Spleen (tissue), 11 donors: ENCODE measurements at regions not wholly inside any gene's neighbourhood (a gene's known extent, or its start where the extent isn't known, plus 50 kb on each side); places are given as distances from the start of the nearest gene placed in this dataset.
"Not testable (repeated sequence)": the region's sequence is repeated elsewhere in the genome, so short reads cannot be mapped to it uniquely, and the experiment has no call there.

Source experiments
- DNase-seq: peaks from one replicate; pipeline ENCODE4 v3.0.0-alpha.2; 2020
- H3K27ac ChIP-seq, 8 donors: fragments of 200-600 bp; sonication (generic) in 7 of 8; 1 replicate in 4 of 8; 2 replicates in 4 of 8; pipeline versions ENCODE4 v1.5.0 to v1.8.0; 2016 to 2021; ENCODE audit warnings: inconsistent platforms in 4 of 8, mild to moderate bottlenecking in 4 of 8, moderate library complexity in 1 of 8
- H3K27me3 ChIP-seq, 7 donors: fragments of 200-600 bp; sonication (generic) in 6 of 7; replicated peaks in 1 of 7; 1 replicate in 4 of 7; 2 replicates in 3 of 7; pipeline versions ENCODE4 v1.5.0 to v1.8.0; 2016 to 2021; ENCODE audit warnings: inconsistent platforms in 3 of 7, mild to moderate bottlenecking in 1 of 7
- H3K36me3 ChIP-seq, 6 donors: fragments of 200-600 bp; sonication (generic) in 5 of 6; 1 replicate in 4 of 6; 2 replicates in 2 of 6; pipeline versions ENCODE4 v1.5.0 to v1.8.0; 2016 to 2021; ENCODE audit warnings: inconsistent platforms in 2 of 6
- H3K4me1 ChIP-seq, 6 donors: fragments of 200-600 bp; sonication (generic) in 5 of 6; 1 replicate in 3 of 6; 2 replicates in 3 of 6; pipeline versions ENCODE4 v1.5.0 to v1.8.0; 2016 to 2021; ENCODE audit warnings: inconsistent platforms in 3 of 6
- H3K4me3 ChIP-seq, 8 donors: fragments of 200-600 bp; sonication (generic) in 7 of 8; 1 replicate in 4 of 8; 2 replicates in 4 of 8; pipeline versions ENCODE4 v1.5.0 to v1.8.0; 2016 to 2021; ENCODE audit warnings: inconsistent platforms in 4 of 8, mild to moderate bottlenecking in 4 of 8, moderate library complexity in 2 of 8
- H3K9me3 ChIP-seq, 8 donors: fragments of 200-600 bp; sonication (generic) in 7 of 8; 1 replicate in 4 of 8; 2 replicates in 4 of 8; pipeline versions ENCODE4 v1.5.0 to v1.8.0; 2016 to 2021; ENCODE audit warnings: inconsistent platforms in 4 of 8
- POLR2A ChIP-seq, 3 donors: fragments of 450-650 bp; IDR thresholded peaks; one replicate each; pipeline ENCODE4 v1.5.1; 2017; ENCODE audit warnings: antibody characterized with exemption in 3 of 3, mild to moderate bottlenecking in 1 of 3
- POLR2AphosphoS5 ChIP-seq, 3 donors: sonication (generic); formaldehyde crosslinking; IDR thresholded peaks; one replicate each; pipeline ENCODE4 v1.5.1; 2017; ENCODE audit warnings: antibody characterized with exemption in 3 of 3
- WGBS, 5 donors: extraction: QIAGEN DNeasy Blood & Tissue Kit in 3 of 5; methylation state at CpG; one replicate each; pipeline versions ENCODE4 v1.1.5 to v1.1.7; 2013 to 2018; 5-methylcytosine and 5-hydroxymethylcytosine counted together
- intact Hi-C: fragments of 100-400 bp; cut with DNase I; formaldehyde crosslinking; loops from one replicate; pipeline ENCODE4 v1.15.0; 2023; ENCODE audit warnings: low total_unique reads
- TF ChIP-seq, protein P1 (sequence below), 11 experiments: fragments of 200-600 bp in 7 of 11; fragments of 450-650 bp in 4 of 11; sonication (generic) in 4 of 11; IDR thresholded peaks in 8 of 11; conservative IDR thresholded peaks in 3 of 11; 1 replicate in 7 of 11; 2 replicates in 4 of 11; pipeline versions ENCODE4 v1.4.0 to v1.8.0; 2016 to 2021; ENCODE audit warnings: antibody characterized with exemption in 11 of 11, inconsistent platforms in 4 of 11, mild to moderate bottlenecking in 1 of 11
- donor health status: healthy with polysubstance abuse.
- donor health status: DM: no; HTN: no; CAD: no; lungs with moderate emphysema.
- donor health status: DM: no; HTN: no; CAD: no.
- donor health status: Bipolar disorder and iron deficiency.
- donor health status: healthy.
- donor health status: DM: no; HTN: no; CAD: no.
- donor health status: DM: yes; HTN: yes; CAD: no.

DNA sequence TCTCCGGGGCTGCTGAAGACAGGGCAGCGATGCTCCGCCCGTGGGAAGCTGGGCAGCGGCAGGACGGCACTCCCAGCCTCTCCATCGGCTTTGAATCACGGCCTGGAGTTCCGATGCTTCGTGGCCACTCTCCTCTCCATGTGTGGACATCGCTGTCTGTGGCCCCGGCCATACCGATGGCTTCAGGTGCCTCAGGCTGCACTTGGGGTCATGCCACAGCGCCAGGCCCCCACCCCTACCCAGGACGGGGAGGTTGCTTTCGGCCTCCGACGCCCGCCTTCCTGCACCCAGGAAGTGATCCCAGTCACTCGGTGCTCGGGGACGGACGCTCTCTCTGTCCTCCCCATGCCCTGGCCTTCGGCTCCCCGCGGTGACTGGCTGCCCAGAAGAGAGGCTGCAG, 180.7 kb downstream of the BANP start:
- DNase-seq: no peak
- intact Hi-C loops: no loop called here
- no peaks in the 10 kb centered on the region for H3K36me3 ChIP-seq
- H3K27me3 ChIP-seq: peaks cover 0 to 14% (median 0%) of the 10 kb centered on the region in 7 donors
- no peak overlapping the region for H3K4me3 ChIP-seq
- no peaks in the 10 kb centered on the region for H3K4me1 ChIP-seq
- TF ChIP-seq, protein P1, sequence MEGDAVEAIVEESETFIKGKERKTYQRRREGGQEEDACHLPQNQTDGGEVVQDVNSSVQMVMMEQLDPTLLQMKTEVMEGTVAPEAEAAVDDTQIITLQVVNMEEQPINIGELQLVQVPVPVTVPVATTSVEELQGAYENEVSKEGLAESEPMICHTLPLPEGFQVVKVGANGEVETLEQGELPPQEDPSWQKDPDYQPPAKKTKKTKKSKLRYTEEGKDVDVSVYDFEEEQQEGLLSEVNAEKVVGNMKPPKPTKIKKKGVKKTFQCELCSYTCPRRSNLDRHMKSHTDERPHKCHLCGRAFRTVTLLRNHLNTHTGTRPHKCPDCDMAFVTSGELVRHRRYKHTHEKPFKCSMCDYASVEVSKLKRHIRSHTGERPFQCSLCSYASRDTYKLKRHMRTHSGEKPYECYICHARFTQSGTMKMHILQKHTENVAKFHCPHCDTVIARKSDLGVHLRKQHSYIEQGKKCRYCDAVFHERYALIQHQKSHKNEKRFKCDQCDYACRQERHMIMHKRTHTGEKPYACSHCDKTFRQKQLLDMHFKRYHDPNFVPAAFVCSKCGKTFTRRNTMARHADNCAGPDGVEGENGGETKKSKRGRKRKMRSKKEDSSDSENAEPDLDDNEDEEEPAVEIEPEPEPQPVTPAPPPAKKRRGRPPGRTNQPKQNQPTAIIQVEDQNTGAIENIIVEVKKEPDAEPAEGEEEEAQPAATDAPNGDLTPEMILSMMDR (IDR thresholded peaks at IDR 0.05 in 8 of 11, conservative IDR thresholded peaks at IDR 0.05 in 3 of 11): no peak
- no peak for TF ChIP-seq POLR2A (IDR thresholded peaks at IDR 0.05)
- no peak for TF ChIP-seq POLR2AphosphoS5 (IDR thresholded peaks at IDR 0.05)
- no peak overlapping the region for H3K27ac ChIP-seq
- no peaks in the 10 kb centered on the region for H3K9me3 ChIP-seq
- whole genome bisulfite sequencing, 5 donors: 91 to 94% (median 92%) methylated on average over 22 to 26 of the region's 26 CpGs

DNA sequence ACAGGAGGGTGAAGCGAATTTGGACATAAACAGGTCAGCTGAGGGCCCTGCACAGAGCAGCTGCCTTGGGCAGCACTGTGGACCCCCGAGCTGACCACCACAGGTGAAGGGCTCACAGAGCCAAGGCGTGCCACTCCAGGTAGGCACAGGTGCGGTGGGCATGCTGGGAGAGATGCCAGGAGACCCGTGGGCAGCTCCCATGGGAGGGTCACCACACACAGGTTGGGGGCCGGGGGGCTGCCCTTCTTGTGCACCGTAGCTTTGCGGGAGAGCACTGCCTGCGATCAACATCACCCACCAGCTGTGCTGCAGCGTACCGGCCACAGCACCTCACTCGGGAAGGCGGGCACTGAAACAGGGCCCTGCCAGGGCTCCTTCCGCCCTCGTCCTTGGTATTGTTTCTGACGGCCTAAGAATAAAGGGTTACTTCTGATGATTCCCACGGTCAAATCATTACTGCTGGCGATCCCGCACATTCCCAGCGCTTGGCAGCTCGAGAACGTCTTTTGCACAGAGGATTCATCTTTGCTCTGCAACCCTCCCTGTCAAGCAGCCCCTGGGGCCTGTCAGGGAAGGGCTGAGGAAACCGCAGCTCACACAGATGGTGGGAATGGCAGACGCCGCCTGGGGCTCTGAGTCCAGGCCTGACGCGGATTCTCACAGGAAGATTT, 181.7 kb downstream of the BANP start:
- H3K27me3 ChIP-seq: peaks cover 0 to 14% (median 0%) of the 10 kb centered on the region in 7 donors
- 88 to 94% (median 90%) methylated on average over 21 to 27 of the region's 27 CpGs for WGBS, 5 donors
- H3K27ac ChIP-seq: no peak overlapping the region
- no peak overlapping the region for H3K4me3 ChIP-seq
- H3K9me3 ChIP-seq: peaks cover 0 to 1% (median 0%) of the 10 kb centered on the region in 8 donors
- no peaks in the 10 kb centered on the region for H3K36me3 ChIP-seq
- TF ChIP-seq, protein P1 (IDR thresholded peaks at IDR 0.05 in 8 of 11, conservative IDR thresholded peaks at IDR 0.05 in 3 of 11): no peak
- TF ChIP-seq POLR2AphosphoS5 (IDR thresholded peaks at IDR 0.05): no peak
- no peak for TF ChIP-seq POLR2A (IDR thresholded peaks at IDR 0.05)
- DNase-seq: no peak
- no peaks in the 10 kb centered on the region for H3K4me1 ChIP-seq
- intact Hi-C loops: no loop called here

DNA sequence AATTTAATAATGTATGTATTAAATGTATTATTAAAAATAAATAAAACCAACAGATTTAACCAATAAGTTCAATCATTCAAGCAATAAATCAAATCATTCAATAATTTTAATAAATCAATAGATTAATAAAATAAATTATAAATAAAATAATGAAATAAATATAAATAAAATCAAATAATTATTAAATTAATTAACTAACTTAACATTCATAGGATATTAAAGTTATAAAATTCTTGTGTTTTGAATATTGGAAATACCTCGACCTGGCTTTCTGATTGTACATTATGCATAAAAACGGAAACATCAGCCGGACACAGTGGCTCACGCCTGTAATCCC, 182.2 kb downstream of the BANP start:
- Histone ChIP-seq H3K27me3 (peaks cover 0 to 14% (median 0%) of the 10 kb centered on the region in 7 donors), H3K4me1 (no peaks in the 10 kb centered on the region), H3K36me3 (no peaks in the 10 kb centered on the region), H3K9me3 (peaks cover 0 to 6% (median 4%) of the 10 kb centered on the region in 8 donors), H3K4me3 (no peak overlapping the region), H3K27ac (no peak overlapping the region)
- TF ChIP-seq, protein P1 (IDR thresholded peaks at IDR 0.05 in 8 of 11, conservative IDR thresholded peaks at IDR 0.05 in 3 of 11): no peak
- no peak for TF ChIP-seq POLR2AphosphoS5 (IDR thresholded peaks at IDR 0.05)
- TF ChIP-seq POLR2A (IDR thresholded peaks at IDR 0.05): no peak
- 88 to 93% (median 90%) methylated on average over 4 of the region's 4 CpGs for WGBS, 5 donors
- DNase-seq: no peak
- intact Hi-C loops: no loop called here

DNA sequence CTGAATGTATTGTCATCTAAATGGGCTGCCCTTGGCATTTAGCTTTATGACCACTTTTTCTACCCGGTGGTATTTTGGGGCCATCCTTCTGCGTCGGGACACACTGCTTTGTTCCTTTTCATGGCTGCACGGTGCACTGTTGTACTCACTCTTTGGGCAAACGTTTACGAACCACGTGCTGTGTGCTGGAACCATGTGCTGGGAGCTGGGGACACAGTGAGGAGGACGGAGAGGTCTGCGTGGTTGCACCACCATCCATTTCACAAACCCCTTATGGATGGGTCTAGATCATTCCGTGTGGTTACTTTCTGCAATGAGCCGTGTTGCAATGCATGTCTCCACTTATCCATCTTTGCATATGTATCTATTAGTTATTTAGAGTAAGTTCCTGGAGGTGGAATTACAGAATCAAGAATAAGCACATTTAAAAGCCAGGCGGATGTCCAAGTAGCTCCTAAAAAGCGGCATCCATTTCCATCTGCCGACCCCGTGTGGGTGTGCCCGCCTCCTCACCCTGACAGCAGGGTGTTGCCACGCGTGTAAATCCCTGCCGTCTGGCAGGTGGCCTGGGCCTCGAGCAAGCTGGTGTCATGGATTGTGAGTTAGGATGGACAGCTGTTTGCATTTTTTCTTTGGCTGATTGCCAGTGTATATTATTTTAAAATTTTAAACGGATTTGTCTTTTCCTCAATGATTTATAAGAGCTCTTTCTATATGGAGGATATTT, 183.1 kb downstream of the BANP start:
- DNase-seq, intact Hi-C loops, H3K27ac ChIP-seq, H3K4me3 ChIP-seq, H3K36me3 ChIP-seq, H3K4me1 ChIP-seq: not testable (repeated sequence)
- WGBS, 5 donors: 78 to 87% (median 83%) methylated on average over 21 of the region's 21 CpGs
- peaks cover 0 to 15% (median 12%) of the 10 kb centered on the region in 8 donors for H3K9me3 ChIP-seq
- peaks cover 0 to 14% (median 0%) of the 10 kb centered on the region in 7 donors for H3K27me3 ChIP-seq

DNA sequence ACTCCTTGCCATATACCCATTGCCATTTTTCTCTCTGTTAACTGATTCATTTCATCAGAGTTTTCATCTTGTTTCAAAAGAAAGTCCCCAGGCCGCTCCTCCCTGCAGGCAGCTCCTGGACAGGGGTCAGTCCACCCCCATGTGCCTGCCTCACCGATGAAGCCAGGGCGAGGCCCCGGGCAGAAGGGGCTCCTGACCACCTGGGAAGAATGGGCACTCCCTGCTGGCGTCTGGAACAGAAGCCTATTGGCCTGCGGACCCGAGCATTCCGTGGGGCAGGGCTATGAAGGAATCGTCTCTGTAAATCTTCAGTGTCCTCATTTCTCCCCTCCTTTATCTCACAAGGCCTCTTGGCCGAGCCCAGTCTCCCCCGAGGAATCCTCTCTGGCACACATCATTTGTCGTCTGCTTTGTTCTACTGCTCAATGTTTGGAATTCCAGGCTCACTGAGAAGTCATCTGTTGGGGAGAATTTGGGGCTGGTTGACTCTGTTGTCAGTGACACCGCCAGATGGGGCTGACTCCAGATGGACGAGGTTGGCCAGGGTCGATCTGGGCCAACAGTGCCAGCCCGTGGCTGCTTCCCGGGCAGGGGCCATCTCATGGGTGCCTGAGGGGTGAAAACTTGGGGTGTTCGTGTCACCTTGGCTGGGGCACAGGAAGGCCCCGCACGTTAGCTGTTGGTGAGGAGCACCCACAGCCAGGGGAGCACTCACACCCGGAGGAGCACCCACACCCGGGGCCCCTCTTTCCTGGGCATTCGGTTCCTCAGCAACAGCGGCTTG, 183.9 kb downstream of the BANP start:
- H3K4me1 ChIP-seq, H3K27ac ChIP-seq, DNase-seq, H3K4me3 ChIP-seq, H3K36me3 ChIP-seq, intact Hi-C loops: not testable (repeated sequence)
- Histone ChIP-seq H3K9me3 (peaks cover 0 to 19% (median 17%) of the 10 kb centered on the region in 8 donors), H3K27me3 (peaks cover 0 to 14% (median 0%) of the 10 kb centered on the region in 7 donors)
- 74 to 81% (median 78%) methylated on average over 21 to 24 of the region's 24 CpGs for WGBS, 5 donors

DNA sequence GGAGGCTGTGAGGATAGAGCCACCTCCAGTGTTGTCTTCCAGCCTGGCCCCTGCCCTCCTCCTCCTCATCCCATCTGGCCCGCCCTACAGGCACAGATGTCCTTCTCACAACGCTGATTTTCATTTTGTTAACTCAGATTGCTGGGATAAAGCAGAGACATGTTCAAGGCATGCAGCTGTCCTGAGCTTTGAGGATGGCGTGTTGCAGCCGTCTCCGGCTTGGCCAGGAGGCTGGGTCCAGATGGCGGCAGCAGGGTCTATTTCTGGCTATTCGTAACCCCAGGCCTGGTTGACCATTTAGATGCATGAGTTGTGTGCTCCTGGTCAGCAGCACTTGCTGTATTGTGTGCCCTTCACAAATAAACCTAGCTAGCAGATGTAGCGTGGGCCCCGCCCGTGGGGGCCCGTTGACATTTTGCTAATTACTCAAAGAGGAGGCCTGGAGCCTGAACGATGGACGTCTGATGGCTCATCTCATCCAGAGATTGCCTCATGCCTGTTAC, 185.0 kb downstream of the BANP start:
- Histone ChIP-seq H3K27me3 (peaks cover 0 to 14% (median 0%) of the 10 kb centered on the region in 7 donors), H3K9me3 (peaks cover 0 to 19% (median 17%) of the 10 kb centered on the region in 8 donors)
- DNase-seq, H3K27ac ChIP-seq, H3K36me3 ChIP-seq, H3K4me3 ChIP-seq, H3K4me1 ChIP-seq, intact Hi-C loops: not testable (repeated sequence)
- 85 to 97% (median 91%) methylated on average over 10 to 13 of the region's 13 CpGs for WGBS, 5 donors

DNA sequence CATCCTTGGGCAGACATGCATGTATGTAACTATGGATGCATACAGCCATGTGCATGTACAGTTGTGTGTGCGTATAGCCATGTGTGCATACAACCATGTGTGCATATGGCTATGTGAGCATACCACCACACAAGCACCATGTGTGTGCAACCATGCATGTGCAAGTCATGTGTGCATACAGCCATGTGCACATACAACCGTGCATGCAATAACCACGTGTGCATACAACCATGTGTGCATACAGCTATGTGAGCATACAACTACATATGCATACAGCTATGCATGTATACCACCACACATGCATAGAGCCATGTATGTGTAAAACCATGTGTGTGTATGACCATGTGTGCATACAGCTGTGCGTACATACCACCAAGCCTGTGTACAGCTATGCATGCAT, 185.7 kb downstream of the BANP start:
- peaks cover 0 to 19% (median 17%) of the 10 kb centered on the region in 8 donors for H3K9me3 ChIP-seq
- H3K4me3 ChIP-seq, H3K27ac ChIP-seq, H3K4me1 ChIP-seq, DNase-seq, H3K27me3 ChIP-seq, intact Hi-C loops, H3K36me3 ChIP-seq: not testable (repeated sequence)
- WGBS, 5 donors: 87 to 97% (median 97%) methylated on average over 3 to 4 of the region's 4 CpGs; no CpG with 5 or more reads in 1 of the 5 donors
